Cardiac muscle cell (in vitro differentiated cells and primary cell): ENCODE measurements at regions not wholly inside any gene's neighbourhood (a gene's known extent, or its start where the extent isn't known, plus 50 kb on each side); places are given as distances from the start of the nearest gene placed in this dataset.
"Not testable (repeated sequence)": the region's sequence is repeated elsewhere in the genome, so short reads cannot be mapped to it uniquely, and the experiment has no call there.

ENCODE experiments used
- DNase-seq, 2 donors: peaks; one replicate each; pipeline versions ENCODE4 v3.0.0 to v3.0.0-alpha.2; 2010 to 2017; ENCODE audit warnings: low read depth in 1 of 2, low spot score in 1 of 2
- H3K27ac ChIP-seq: fragments of 200-600 bp; sonication (generic); 2 replicates; pipeline ENCODE4 v1.5.1; 2016
- H3K27me3 ChIP-seq: fragments of 200-600 bp; sonication (generic); 2 replicates; pipeline ENCODE4 v1.6.0; 2016; ENCODE audit warnings: control low read depth
- H3K36me3 ChIP-seq: fragments of 200-600 bp; sonication (generic); 2 replicates; pipeline ENCODE4 v1.5.1; 2016; ENCODE audit warnings: control low read depth
- H3K4me1 ChIP-seq: fragments of 200-600 bp; sonication (generic); 2 replicates; pipeline ENCODE4 v1.8.1; 2017; ENCODE audit warnings: low read depth, mild to moderate bottlenecking, mixed run types
- H3K4me3 ChIP-seq: fragments of 200-600 bp; sonication (generic); 2 replicates; pipeline ENCODE4 v1.5.1; 2016; ENCODE audit warnings: mild to moderate bottlenecking
- H3K9me3 ChIP-seq: fragments of 200-600 bp; sonication (generic); 2 replicates; pipeline ENCODE4 v1.5.1; 2017; ENCODE audit warnings: low read depth, mild to moderate bottlenecking, control low read depth

- H3K9me3 ChIP-seq, H3K36me3 ChIP-seq, H3K27ac ChIP-seq, H3K27me3 ChIP-seq, H3K4me1 ChIP-seq, H3K4me3 ChIP-seq, DNase-seq: not testable (repeated sequence)
Measured at GRCh38 chr16:88162778-88163177, 211.5 kb downstream of the BANP start.

GRCh38 chr16:88164196-88165039, 213.2 kb downstream of the BANP start:
- not testable (repeated sequence) for H3K4me1 ChIP-seq, H3K9me3 ChIP-seq, DNase-seq, H3K27me3 ChIP-seq, H3K27ac ChIP-seq, H3K36me3 ChIP-seq, H3K4me3 ChIP-seq

GRCh38 chr16:88165040-88165544, 213.9 kb downstream of the BANP start:
- not testable (repeated sequence) for H3K9me3 ChIP-seq, DNase-seq, H3K27ac ChIP-seq, H3K27me3 ChIP-seq, H3K4me1 ChIP-seq, H3K36me3 ChIP-seq, H3K4me3 ChIP-seq

- DNase-seq, H3K36me3 ChIP-seq: not testable (repeated sequence)
Measured at GRCh38 chr16:88165683-88166082, 214.4 kb downstream of the BANP start.

GRCh38 chr16:88166209-88166773, 215.1 kb downstream of the BANP start:
- H3K36me3 ChIP-seq, H3K9me3 ChIP-seq, H3K4me3 ChIP-seq, H3K27me3 ChIP-seq, H3K4me1 ChIP-seq, H3K27ac ChIP-seq: not testable (repeated sequence)
- peak in 1 of 2 donors; percentile 23 for DNase-seq

More at GRCh38 chr16:88165683-88166082, 214.4 kb downstream of the BANP start:
- not testable (repeated sequence) for H3K27ac ChIP-seq, H3K27me3 ChIP-seq, H3K9me3 ChIP-seq, H3K4me3 ChIP-seq, H3K4me1 ChIP-seq

GRCh38 chr16:88167798-88168556, 214.8 kb upstream of the ZNF469 start:
- H3K4me3 ChIP-seq, H3K36me3 ChIP-seq, H3K9me3 ChIP-seq, H3K4me1 ChIP-seq, H3K27me3 ChIP-seq, DNase-seq, H3K27ac ChIP-seq: not testable (repeated sequence)

- not testable (repeated sequence) for H3K36me3 ChIP-seq, H3K27ac ChIP-seq, H3K4me3 ChIP-seq, H3K27me3 ChIP-seq, H3K4me1 ChIP-seq, H3K9me3 ChIP-seq, DNase-seq
Measured at GRCh38 chr16:88168557-88168949, 214.2 kb upstream of the ZNF469 start.

- not testable (repeated sequence) for H3K9me3 ChIP-seq, H3K27me3 ChIP-seq, H3K4me1 ChIP-seq, H3K4me3 ChIP-seq, H3K27ac ChIP-seq, H3K36me3 ChIP-seq, DNase-seq
Measured at GRCh38 chr16:88169136-88169830, 213.5 kb upstream of the ZNF469 start.

- H3K4me3 ChIP-seq, DNase-seq, H3K36me3 ChIP-seq: not testable (repeated sequence)
Measured at GRCh38 chr16:88169831-88170165, 213.0 kb upstream of the ZNF469 start.

More at GRCh38 chr16:88169831-88170165, 213.0 kb upstream of the ZNF469 start:
- H3K27ac ChIP-seq, H3K4me1 ChIP-seq, H3K9me3 ChIP-seq, H3K27me3 ChIP-seq: not testable (repeated sequence)
